ENCODE measurements at regions not wholly inside any gene's neighbourhood (a gene's known extent, or its start where the extent isn't known, plus 50 kb on each side); places are given as distances from the start of the nearest gene placed in this dataset.

DNA sequence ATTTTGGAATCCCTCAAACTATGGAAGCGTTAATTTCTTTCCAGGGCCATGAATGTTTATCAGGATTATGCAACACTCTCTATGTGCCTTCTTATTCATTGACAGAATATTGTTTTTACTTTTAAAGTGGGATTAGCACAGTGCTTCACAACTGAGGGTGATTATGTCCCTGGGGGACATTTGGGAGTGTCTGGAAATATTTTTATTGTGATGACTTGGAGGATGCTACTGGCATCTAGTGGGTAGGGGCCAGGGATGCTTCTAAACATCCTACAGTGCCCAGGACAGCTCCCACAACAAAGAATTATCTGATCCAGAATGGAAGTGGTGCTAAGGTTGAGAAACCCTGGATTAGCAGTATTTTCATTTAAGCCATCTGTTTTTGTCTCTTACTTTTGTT lies 338.5 kb upstream of the SOX5 start:
- TF ChIP-seq, protein P1, sequence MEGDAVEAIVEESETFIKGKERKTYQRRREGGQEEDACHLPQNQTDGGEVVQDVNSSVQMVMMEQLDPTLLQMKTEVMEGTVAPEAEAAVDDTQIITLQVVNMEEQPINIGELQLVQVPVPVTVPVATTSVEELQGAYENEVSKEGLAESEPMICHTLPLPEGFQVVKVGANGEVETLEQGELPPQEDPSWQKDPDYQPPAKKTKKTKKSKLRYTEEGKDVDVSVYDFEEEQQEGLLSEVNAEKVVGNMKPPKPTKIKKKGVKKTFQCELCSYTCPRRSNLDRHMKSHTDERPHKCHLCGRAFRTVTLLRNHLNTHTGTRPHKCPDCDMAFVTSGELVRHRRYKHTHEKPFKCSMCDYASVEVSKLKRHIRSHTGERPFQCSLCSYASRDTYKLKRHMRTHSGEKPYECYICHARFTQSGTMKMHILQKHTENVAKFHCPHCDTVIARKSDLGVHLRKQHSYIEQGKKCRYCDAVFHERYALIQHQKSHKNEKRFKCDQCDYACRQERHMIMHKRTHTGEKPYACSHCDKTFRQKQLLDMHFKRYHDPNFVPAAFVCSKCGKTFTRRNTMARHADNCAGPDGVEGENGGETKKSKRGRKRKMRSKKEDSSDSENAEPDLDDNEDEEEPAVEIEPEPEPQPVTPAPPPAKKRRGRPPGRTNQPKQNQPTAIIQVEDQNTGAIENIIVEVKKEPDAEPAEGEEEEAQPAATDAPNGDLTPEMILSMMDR (IDR thresholded peaks at IDR 0.05): no peak
- no peak for TF ChIP-seq POLR2A (IDR thresholded peaks at IDR 0.05)
- no peaks in the 10 kb centered on the region for H3K36me3 ChIP-seq
- H3K27me3 ChIP-seq: no peaks in the 10 kb centered on the region
- H3K27ac ChIP-seq: no peak overlapping the region
- H3K4me3 ChIP-seq: no peak overlapping the region
- no peaks in the 10 kb centered on the region for H3K4me1 ChIP-seq
- no peaks in the 10 kb centered on the region for H3K9me3 ChIP-seq
- no peak for DNase-seq

DNA sequence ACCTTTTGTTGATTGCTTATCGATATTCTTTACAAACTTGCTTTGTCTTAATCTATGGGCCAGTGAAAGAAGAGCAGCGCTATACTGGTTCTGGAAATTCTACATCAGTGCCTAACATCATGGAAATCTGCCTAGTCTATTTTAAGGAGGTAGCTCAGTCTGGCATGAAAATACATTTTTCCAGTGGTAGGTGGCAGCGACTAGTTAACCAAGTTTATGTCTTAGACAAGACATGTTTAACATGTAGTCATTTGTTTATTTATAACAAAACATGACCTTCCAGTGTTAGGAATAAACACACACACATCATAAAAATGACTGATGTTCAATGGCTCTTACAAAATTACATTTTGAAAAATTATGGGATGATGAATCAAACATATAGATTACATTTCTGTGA lies 336.0 kb upstream of the SOX5 start:
- Histone ChIP-seq H3K27me3 (no peaks in the 10 kb centered on the region), H3K4me1 (no peaks in the 10 kb centered on the region), H3K9me3 (no peaks in the 10 kb centered on the region), H3K4me3 (no peak overlapping the region), H3K36me3 (no peaks in the 10 kb centered on the region), H3K27ac (no peak overlapping the region)
- TF ChIP-seq POLR2A (IDR thresholded peaks at IDR 0.05): no peak
- TF ChIP-seq, protein P1 (IDR thresholded peaks at IDR 0.05): no peak
- no peak for DNase-seq

DNA sequence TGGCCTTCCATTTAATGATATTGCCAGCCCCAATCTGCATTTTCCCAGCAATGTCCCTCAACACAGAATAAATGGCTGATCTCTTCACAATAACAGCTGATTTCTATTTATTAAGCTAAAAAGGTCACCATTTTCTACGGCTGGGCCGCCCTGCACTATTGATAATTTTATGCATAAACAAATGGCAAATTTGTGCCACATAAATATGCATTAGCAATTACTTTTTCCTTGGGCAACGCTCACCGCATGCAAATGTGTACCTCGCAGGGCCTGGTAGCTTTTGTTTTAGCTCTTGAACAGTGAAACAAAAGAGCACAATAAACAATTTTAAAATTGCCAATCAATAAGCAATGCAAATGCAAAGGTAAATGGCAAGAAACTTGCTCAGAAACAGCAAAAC lies 331.9 kb upstream of the SOX5 start:
- H3K4me1 ChIP-seq: no peaks in the 10 kb centered on the region
- H3K27ac ChIP-seq: no peak overlapping the region
- no peaks in the 10 kb centered on the region for H3K36me3 ChIP-seq
- H3K27me3 ChIP-seq: no peaks in the 10 kb centered on the region
- H3K9me3 ChIP-seq: no peaks in the 10 kb centered on the region
- no peak overlapping the region for H3K4me3 ChIP-seq
- TF ChIP-seq, protein P1 (IDR thresholded peaks at IDR 0.05): no peak
- TF ChIP-seq POLR2A (IDR thresholded peaks at IDR 0.05): no peak
- no peak for DNase-seq

DNA sequence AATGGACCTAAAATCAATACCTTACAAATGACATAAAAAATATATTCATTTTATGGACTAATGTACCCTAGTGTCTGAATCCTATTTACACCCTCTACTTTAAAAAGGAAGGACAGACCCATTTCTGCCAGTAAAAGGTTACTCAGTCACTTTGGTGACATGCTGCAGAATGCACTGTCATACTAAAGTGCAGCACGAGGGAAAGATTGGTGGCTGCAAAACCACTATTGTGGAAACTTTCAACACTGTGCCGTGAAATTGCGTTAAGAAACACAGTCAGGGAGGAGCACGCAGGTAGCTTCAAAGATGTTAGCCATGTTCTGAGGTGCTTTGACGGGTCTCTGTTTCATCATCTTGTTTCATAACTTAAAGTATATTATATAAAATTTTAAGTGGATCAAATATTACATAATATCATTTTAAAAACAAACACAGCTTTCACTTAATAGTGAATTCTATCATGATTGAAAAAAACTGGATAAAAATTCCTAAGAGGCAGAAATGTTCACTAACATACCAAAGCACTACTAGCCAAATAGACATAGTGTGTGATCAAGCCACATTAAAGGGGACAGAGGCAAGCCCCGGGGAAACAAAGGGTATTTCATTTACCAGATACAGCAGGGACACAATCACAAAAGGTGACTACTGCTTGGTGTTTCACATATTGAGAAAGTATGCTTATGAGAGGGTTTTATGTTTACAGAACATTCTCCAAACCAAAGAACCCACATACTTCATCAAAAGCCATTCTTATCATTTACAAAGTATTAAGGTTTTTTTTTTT lies 330.8 kb upstream of the SOX5 start:
- no peak for DNase-seq
- no peaks in the 10 kb centered on the region for H3K9me3 ChIP-seq
- H3K4me3 ChIP-seq: no peak overlapping the region
- no peaks in the 10 kb centered on the region for H3K4me1 ChIP-seq
- H3K27ac ChIP-seq: no peak overlapping the region
- H3K27me3 ChIP-seq: no peaks in the 10 kb centered on the region
- TF ChIP-seq POLR2A (IDR thresholded peaks at IDR 0.05): no peak
- TF ChIP-seq, protein P1 (IDR thresholded peaks at IDR 0.05): no peak
- H3K36me3 ChIP-seq: no peaks in the 10 kb centered on the region

DNA sequence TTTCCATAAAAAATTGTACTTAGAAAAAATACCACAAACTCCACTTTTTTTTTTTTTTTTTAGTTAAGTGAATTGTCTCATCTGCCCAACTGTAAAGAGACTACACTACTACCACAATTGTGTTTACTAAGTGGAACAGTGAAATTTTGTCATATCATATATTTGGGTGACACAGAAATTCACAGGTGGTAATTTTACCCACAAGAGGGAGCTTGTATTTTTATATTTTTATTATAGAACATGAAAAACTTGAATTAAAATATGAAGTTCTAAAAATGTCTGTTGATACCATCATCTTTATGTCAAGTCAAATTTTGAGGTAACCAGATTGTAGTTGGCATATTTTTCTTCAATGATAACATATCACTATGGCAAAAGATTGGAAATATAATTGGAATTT lies 329.4 kb upstream of the SOX5 start:
- Histone ChIP-seq H3K27me3 (no peaks in the 10 kb centered on the region), H3K4me3 (no peak overlapping the region), H3K36me3 (no peaks in the 10 kb centered on the region), H3K4me1 (no peaks in the 10 kb centered on the region), H3K9me3 (no peaks in the 10 kb centered on the region), H3K27ac (no peak overlapping the region)
- DNase-seq: no peak
- no peak for TF ChIP-seq POLR2A (IDR thresholded peaks at IDR 0.05)
- TF ChIP-seq, protein P1 (IDR thresholded peaks at IDR 0.05): no peak
